GM21390 (cell line): ENCODE measurements at regions not wholly inside any gene's neighbourhood (a gene's known extent, or its start where the extent isn't known, plus 50 kb on each side); places are given as distances from the start of the nearest gene placed in this dataset.

Experiments used
- ATAC-seq: cut with Tn5 transposase; IDR thresholded peaks from one replicate; pipeline ENCODE4 v1.9.1; 2021; ENCODE audit not compliant: unreplicated experiment

GRCh38 chr6:19438566-19439353, 398.4 kb upstream of the ID4 start:
- ATAC-seq = no peak

DNA sequence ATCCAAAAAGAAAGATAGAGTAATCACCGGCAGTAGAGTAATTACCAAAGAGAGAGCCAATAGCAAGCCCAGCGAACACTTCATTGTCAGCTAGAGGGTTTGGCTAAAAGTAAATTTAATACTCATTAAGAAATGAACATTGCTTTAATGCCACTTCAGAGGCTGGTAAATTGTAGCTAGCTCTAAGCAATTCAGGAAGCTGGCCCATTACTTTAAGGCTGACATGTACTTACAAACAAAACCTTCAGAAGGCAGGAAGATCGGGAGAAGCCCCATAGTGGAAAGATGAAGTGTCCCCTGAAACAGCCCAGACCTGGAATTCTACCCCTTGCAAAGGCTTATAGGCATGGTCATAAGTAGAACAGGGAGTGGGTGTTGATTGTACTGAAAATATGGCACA, 396.6 kb upstream of the ID4 start:
- no peak for ATAC-seq

DNA sequence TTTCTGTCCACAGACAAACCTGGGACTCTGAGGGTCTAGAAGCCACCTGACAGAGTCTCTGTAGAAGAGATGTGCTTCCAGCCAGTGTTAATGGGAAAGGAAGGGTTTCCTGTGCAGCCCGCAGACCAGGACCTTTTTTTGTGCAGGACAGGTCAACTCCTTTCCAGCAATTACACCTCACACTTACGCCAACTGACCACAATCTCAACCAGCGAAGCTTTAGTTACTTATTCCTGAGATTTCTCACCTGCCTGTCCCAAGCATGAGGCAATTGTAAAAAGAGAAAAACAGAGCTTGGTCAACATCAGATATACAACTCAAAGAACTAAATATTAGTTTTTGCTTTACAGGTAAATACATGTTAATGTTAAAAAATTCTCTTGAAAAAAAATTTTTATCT, 393.8 kb upstream of the ID4 start:
- ATAC-seq = no peak

DNA sequence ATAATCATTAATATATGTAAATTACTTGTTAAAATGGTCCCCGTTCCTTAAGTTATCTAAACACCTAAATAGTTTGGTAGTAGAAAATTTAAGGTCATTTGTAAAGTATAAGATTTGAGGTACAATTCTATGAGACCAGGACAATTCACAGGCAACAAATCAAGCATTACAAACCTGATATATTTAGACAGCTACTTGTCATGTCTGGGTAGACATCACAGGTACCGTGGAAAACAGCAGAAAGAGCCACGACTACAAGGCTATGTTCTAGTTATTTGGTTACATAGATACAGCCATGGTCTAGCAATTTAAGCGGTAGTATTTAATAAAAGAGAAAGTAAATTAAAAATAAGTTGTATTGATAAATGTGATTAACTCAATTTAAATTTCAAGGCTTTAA, 393.1 kb upstream of the ID4 start:
- ATAC-seq = no peak

- no peak for ATAC-seq
These were observed 392.7 kb upstream of the ID4 start for GRCh38 chr6:19444481-19444880.

- ATAC-seq = no peak
These were observed 390.6 kb upstream of the ID4 start for GRCh38 chr6:19446570-19446969.

DNA sequence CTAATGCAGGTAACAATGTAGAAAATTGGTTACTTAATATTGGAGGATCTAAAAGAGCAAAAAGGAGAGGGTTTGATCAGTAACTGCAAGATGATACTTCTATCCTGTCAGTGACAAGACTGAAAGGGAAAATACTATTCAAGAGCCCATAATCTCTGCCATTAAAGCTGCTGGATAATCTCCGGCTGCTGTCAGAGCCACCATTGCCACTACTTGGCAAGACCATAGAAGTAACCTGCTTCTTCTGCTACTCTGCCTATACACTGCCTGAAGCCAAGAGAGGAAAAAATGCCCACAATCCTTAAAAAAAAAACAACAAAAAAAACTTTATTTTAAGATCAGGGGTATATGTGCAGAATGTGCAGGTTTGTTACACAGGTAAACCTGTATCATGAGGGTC, 386.5 kb upstream of the ID4 start:
- no peak for ATAC-seq

DNA sequence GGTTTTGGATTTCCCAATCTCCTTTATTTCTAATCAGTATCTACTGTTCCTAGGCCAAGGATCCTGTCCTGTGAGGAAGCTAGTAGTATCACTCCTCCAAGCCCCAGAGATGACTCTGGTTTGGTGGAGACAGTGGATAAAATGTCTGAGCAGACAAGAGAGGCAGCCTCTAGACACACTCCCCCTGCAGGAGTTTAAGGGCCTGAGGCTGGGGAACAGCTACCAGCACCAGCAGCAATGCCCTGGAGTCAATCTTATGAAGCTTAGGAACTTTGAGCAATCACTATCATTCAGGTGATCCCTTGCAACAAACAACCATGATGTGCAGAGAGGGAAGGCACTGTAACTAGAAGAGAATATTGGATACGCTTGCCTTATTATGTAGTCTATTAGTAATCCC, 384.7 kb upstream of the ID4 start:
- no peak for ATAC-seq

- ATAC-seq = no peak
These were observed 383.0 kb upstream of the ID4 start for GRCh38 chr6:19454001-19454720.

DNA sequence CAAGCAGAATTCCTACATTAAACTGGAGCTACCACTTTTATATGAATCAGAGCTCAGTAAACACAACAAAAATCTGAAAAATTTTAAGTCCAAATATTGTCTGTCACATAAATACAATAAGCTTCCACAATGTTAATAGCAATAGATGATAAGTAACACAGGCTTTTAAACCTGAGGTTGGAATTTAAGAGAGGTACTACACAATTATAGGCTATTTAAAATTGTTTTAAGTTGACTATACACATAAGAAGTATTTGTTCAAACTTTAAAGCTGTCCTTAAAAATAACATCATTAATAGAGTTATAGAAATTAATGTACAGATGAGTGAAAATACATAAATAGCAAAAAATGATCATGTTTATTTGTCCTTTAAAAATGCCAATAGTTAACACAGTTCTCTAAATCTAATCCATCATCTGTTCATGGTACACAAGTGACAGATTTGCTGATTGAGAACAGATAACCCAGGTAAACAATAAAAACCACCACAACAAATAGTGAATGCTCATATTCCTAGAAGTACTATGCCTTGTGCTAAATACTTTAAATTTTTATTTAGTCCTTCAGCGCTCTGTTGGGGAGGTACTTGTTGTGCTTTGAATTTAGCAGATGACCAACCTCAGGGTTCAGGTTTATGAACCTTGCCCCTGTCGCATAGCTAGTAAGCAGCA, 382.3 kb upstream of the ID4 start:
- ATAC-seq = no peak

GRCh38 chr6:19463250-19463649, 373.9 kb upstream of the ID4 start:
- no peak for ATAC-seq

DNA sequence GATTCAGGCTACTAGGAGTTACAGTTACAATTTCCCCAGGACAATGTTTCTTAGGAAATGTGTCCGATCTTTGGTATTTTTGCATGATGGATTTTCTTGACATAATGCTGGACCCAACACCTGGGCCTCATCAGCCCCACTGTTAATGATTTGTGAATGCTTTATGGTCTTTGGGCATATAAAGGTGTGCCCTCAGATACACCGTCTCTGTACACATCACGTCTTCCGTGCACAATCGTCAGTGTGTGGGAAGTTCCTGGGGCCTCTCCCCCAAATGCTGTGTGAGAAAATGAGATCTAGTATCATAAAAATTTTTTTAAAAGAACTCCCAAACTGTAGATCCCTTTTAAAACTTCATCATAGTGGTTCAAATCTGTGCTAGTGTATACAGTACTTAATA, 373.2 kb upstream of the ID4 start:
- no peak for ATAC-seq

DNA sequence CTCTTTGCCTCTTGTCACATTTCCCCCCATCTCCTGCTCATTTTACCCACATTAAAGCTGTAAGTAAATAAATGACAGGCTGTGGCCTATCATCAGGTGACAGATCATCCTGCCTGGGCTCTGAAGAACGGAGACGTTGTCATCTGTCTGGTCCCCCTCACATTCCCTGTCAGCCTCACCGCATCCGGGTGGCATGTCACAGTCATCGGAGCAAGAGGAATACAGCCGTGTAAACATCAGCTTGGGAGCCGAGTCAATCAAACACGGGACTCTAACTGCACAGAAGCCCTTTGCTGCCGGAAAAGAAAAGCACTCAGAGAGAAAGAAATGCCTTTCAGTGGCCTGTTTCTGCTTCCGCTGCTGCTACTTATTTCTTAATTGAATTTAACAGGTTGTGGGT, 371.9 kb upstream of the ID4 start:
- ATAC-seq = no peak

DNA sequence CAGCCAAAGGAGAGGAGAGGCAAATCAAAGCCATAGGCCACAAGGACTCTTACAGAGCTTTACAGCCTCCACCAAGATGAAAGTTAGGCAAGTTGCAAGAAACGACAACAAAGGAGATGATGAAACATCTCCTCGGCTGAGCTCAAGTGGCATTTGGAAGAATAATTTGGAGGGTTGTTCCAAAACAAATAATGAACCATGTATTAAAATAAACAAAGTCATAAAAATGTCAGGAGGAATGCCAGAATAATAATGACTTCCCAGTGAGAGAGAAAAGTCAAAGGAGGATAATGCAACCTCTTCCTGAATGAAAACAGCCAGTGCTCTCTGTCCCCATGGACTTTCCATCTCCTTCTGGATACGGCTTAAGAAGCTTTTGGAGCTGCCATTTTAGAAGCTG, 371.4 kb upstream of the ID4 start:
- no peak for ATAC-seq

- ATAC-seq = no peak
These were observed 366.8 kb upstream of the ID4 start for GRCh38 chr6:19470333-19470732.

DNA sequence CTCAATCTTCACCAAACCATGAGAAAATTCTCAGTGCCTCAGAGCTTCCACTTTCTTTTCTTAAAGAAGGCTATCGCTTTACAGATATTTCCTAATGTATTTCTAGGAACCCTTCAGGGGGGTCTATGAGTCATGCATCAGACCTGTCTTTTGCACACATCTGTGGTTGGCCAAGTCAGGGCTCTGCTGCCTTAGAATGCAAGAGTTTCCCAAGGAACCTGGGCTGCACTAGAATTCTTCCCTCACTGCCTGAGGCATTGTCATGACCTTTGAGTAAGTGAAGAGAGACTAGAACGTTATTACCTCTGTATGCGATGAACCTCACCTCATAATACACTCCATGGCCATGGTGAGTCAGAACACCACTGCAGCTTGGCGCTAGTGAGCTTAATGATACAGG, 365.0 kb upstream of the ID4 start:
- ATAC-seq = no peak

GRCh38 chr6:19472850-19473249, 364.3 kb upstream of the ID4 start:
- no peak for ATAC-seq

DNA sequence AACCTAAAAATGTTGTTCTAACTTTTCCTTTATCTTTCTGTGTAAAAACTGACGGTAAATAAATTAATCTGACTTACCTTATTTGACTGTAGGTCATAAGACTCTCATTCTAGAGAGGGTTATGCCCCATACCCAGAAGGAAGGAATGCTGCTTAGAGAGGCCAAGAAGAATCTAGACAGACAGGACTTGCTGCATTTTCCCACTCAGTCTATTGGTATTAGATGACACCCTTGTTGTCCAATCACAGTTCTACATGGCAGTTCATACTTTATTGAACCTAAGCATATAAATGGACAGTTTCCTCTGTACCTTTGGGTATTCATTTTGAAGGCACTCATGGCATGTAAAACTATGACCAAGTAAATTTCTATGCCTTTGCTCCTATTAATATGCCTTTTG, 359.6 kb upstream of the ID4 start:
- ATAC-seq = no peak

DNA sequence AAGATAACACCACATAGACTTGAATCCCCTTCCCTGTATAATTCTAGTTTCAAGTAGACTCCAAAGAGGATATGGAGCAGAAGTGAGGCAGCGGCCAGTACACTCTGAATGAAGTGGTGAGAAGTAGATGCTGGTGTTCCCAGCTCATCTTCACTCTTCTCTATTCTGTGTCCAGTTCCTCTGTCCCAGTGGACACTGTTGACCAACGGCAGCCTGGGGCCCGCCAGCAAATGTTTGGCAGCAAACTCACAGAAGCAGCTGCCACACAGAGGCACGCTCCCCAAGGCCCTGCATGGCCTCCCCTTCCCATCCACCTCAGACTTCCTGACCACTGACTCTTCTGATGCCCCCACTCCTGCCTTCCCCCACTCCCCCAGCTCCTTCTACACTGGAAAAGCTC, 358.9 kb upstream of the ID4 start:
- ATAC-seq = no peak

DNA sequence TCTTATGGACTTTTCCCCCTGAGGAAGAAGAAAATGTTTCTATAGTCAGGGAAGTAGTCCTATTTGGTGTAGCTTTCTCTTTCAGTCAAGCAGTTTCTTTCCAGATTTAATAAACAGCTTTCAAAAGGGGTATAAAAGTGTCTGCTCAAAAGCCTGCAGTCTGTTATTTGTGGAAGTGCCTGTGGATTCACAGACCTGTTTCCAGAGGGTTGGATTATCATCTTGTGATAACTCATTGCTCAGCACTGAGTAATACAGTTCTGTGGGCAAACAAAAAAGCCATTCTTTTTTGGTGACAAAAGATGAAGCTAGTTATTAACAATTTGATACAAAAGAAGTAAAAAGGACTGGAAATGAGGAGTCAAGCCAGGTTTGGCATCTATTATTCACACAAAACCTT, 358.2 kb upstream of the ID4 start:
- no peak for ATAC-seq

DNA sequence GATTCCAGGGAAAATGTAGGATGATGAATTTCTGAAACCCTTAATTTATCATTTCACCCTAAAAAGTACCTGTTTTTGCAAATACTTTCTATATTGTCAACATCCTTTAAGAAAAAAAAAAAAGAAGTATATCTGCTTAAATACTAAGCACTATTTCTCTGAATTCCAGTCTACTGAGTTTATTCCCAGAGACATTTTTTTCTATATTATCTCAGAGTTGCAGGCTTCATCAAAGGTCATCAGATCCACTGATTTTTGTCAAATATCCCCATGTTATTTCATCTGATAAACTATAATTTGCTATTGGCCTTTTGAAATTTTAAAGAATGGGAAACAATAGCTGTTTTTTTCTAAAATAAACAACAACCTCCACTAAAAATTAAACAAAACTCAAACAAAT, 357.6 kb upstream of the ID4 start:
- no peak for ATAC-seq
